B cell (primary cell): ENCODE measurements at regions not wholly inside any gene's neighbourhood (a gene's known extent, or its start where the extent isn't known, plus 50 kb on each side); places are given as distances from the start of the nearest gene placed in this dataset.

Experiments used
- ATAC-seq: fragments of 200-7000 bp; cut with Tn5 transposase; one replicate; pipeline ENCODE4 v1.10.0; 2021; ENCODE audit warnings: low read depth, mild to moderate bottlenecking, moderate number of reproducible peaks, moderate library complexity
- CTCF ChIA-PET: fragments of 350-600 bp; sonication (Branson Sonifier 250); formaldehyde crosslinking; loops from one replicate; lab custom pipeline; 2021; ENCODE audit warnings: antibody characterized with exemption, inconsistent platforms; lab: Charles Lee
- POLR2A ChIA-PET: fragments of 350-600 bp; sonication (Branson Sonifier 250); formaldehyde crosslinking; loops from one replicate; lab custom pipeline; 2021; ENCODE audit warnings: antibody characterized with exemption; lab: Charles Lee
- DNase-seq: peaks from one replicate; pipeline ENCODE4 v3.0.0; 2013
- H2AFZ ChIP-seq: 2 replicates; pipeline ENCODE4 v1.6.1; 2012; ENCODE audit warnings: mild to moderate bottlenecking, low read depth, low read length; ENCODE audit not compliant: insufficient read depth, poor library complexity, severe bottlenecking
- H3K27ac ChIP-seq, 2 donors: 1 replicate in 1 of 2; 2 replicates in 1 of 2; pipeline ENCODE4 v1.5.1; 2012 to 2013; ENCODE audit warnings: low read length in 2 of 2, mild to moderate bottlenecking in 2 of 2, moderate library complexity in 1 of 2
- H3K27me3 ChIP-seq, 4 experiments: fragments of 200-600 bp in 1 of 4; sonication (generic) in 1 of 4; replicated peaks in 1 of 4; 1 replicate in 2 of 4; 2 replicates in 2 of 4; pipeline versions ENCODE4 v1.6.1 to v1.7.0; 2013 to 2016; ENCODE audit warnings: low read length in 3 of 4, mild to moderate bottlenecking in 2 of 4, mixed read lengths in 1 of 4, moderate library complexity in 1 of 4; ENCODE audit not compliant: insufficient read depth in 4 of 4, control insufficient read depth in 3 of 4; ENCODE audit errors: control extremely low read depth in 1 of 4
- H3K36me3 ChIP-seq, 2 experiments: replicated peaks in 1 of 2; 1 replicate in 1 of 2; 2 replicates in 1 of 2; pipeline versions ENCODE4 v1.6.1 to v1.7.1; 2013; ENCODE audit warnings: low read length in 1 of 2; ENCODE audit not compliant: insufficient read depth in 2 of 2, control insufficient read depth in 1 of 2; ENCODE audit errors: control extremely low read depth in 1 of 2, extremely low read depth in 1 of 2
- H3K4me1 ChIP-seq, 2 donors: fragments of 200-600 bp in 1 of 2; sonication (generic) in 1 of 2; 1 replicate in 1 of 2; 2 replicates in 1 of 2; pipeline versions ENCODE4 v1.5.1 to v1.6.1; 2013 to 2017; ENCODE audit warnings: low read length in 2 of 2; ENCODE audit not compliant: control insufficient read depth in 2 of 2, insufficient read depth in 2 of 2
- H3K4me2 ChIP-seq: replicated peaks from 2 replicates; pipeline ENCODE3; 2012; ENCODE audit warnings: mild to moderate bottlenecking, low read depth, low read length; ENCODE audit not compliant: poor library complexity, severe bottlenecking
- H3K4me3 ChIP-seq, 5 experiments: fragments of 200-600 bp in 1 of 5; sonication (generic) in 1 of 5; 1 replicate in 3 of 5; 2 replicates in 2 of 5; pipeline versions ENCODE4 v1.5.1 to v1.7.0; 2011 to 2016; ENCODE audit warnings: low read length in 4 of 5, mild to moderate bottlenecking in 4 of 5, low read depth in 2 of 5, control low read depth in 1 of 5, moderate library complexity in 1 of 5; ENCODE audit not compliant: insufficient read depth in 1 of 5; ENCODE audit errors: control extremely low read depth in 1 of 5, extremely low read depth in 1 of 5
- H3K79me2 ChIP-seq: fragments of 200-600 bp; sonication (generic); one replicate; pipeline ENCODE4 v1.6.0; 2016; ENCODE audit warnings: low read length; ENCODE audit not compliant: control insufficient read depth, insufficient read depth
- H3K9ac ChIP-seq: fragments of 200-600 bp; sonication (generic); 2 replicates; pipeline ENCODE4 v1.6.1; 2017; ENCODE audit warnings: mild to moderate bottlenecking, low read length, moderate library complexity
- H3K9me3 ChIP-seq, 3 donors: one replicate each; pipeline versions ENCODE4 v1.6.1 to v1.7.1; 2013; ENCODE audit warnings: low read length in 2 of 3; ENCODE audit not compliant: control insufficient read depth in 2 of 3, insufficient read depth in 1 of 3; ENCODE audit errors: control extremely low read depth in 1 of 3
- H4K20me1 ChIP-seq: 2 replicates; pipeline ENCODE4 v1.6.0; 2012; ENCODE audit warnings: mild to moderate bottlenecking, low read length; ENCODE audit not compliant: insufficient read depth, control insufficient read depth, poor library complexity, severe bottlenecking
- H3K27ac Mint-ChIP-seq: one replicate; pipeline ENCODE4 v1.8.0; 2021; ENCODE audit warnings: mixed read lengths
- H3K27me3 Mint-ChIP-seq: one replicate; pipeline ENCODE4 v1.8.0; 2021; ENCODE audit warnings: mixed read lengths
- H3K4me1 Mint-ChIP-seq: one replicate; pipeline ENCODE4 v1.8.0; 2021; ENCODE audit warnings: mixed read lengths
- H3K4me3 Mint-ChIP-seq: one replicate; pipeline ENCODE4 v1.8.0; 2021; ENCODE audit warnings: mixed read lengths
- H3K9me3 Mint-ChIP-seq: one replicate; pipeline ENCODE4 v1.8.0; 2022; ENCODE audit warnings: mixed read lengths; ENCODE audit not compliant: insufficient read depth
- EZH2 ChIP-seq: IDR thresholded peaks from 2 replicates; pipeline ENCODE4 v1.6.1; 2012; ENCODE audit warnings: borderline replicate concordance, low read depth, mild to moderate bottlenecking, moderate library complexity, low read length; ENCODE audit not compliant: insufficient read depth, poor library complexity, severe bottlenecking
- WGBS: methylation state at CpG from one replicate; pipeline ENCODE4 v1.1.5; 2013; ENCODE audit warnings: missing lambda C conversion rate; ENCODE audit not compliant: insufficient coverage; 5-methylcytosine and 5-hydroxymethylcytosine counted together
- intact Hi-C: fragments of 100-400 bp; cut with micrococcal nuclease; formaldehyde crosslinking; loops from one replicate; pipeline ENCODE4 v1.10.0; 2022
- TF ChIP-seq, protein P1 (sequence below): fragments of 200-600 bp; IDR thresholded peaks from one replicate; pipeline ENCODE4 v1.8.0; 2022; ENCODE audit warnings: antibody characterized with exemption, mild to moderate bottlenecking

- no peaks in the 10 kb centered on the region for H3K4me1 ChIP-seq
- ATAC-seq = no peak
- Mint-ChIP-seq H3K27me3 (no peaks in the 10 kb centered on the region), H3K9me3 (peaks cover 5% of the 10 kb centered on the region), H3K4me1 (no peaks in the 10 kb centered on the region), H3K4me3 (no peak overlapping the region), H3K27ac (no peak overlapping the region)
- no peak overlapping the region for H3K4me2 ChIP-seq
- no peak overlapping the region for H3K27ac ChIP-seq
- H3K36me3 ChIP-seq = no peaks in the 10 kb centered on the region
- no peaks in the 10 kb centered on the region for H4K20me1 ChIP-seq
- no peak for TF ChIP-seq EZH2
- TF ChIP-seq, protein P1, sequence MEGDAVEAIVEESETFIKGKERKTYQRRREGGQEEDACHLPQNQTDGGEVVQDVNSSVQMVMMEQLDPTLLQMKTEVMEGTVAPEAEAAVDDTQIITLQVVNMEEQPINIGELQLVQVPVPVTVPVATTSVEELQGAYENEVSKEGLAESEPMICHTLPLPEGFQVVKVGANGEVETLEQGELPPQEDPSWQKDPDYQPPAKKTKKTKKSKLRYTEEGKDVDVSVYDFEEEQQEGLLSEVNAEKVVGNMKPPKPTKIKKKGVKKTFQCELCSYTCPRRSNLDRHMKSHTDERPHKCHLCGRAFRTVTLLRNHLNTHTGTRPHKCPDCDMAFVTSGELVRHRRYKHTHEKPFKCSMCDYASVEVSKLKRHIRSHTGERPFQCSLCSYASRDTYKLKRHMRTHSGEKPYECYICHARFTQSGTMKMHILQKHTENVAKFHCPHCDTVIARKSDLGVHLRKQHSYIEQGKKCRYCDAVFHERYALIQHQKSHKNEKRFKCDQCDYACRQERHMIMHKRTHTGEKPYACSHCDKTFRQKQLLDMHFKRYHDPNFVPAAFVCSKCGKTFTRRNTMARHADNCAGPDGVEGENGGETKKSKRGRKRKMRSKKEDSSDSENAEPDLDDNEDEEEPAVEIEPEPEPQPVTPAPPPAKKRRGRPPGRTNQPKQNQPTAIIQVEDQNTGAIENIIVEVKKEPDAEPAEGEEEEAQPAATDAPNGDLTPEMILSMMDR = no peak
- H3K9ac ChIP-seq = no peak overlapping the region
- H3K79me2 ChIP-seq = no peaks in the 10 kb centered on the region
- WGBS = 49% methylated on average over 8 of the region's 10 CpGs
- DNase-seq = no peak
- peaks cover 0 to 14% (median 0%) of the 10 kb centered on the region in 3 donors for H3K9me3 ChIP-seq
- intact Hi-C loops = no loop called here
- POLR2A ChIA-PET = no interaction called here
- H3K4me3 ChIP-seq = no peak overlapping the region
- H3K27me3 ChIP-seq = no peaks in the 10 kb centered on the region
- CTCF ChIA-PET = no interaction called here
- H2AFZ ChIP-seq = no peak overlapping the region
Measured at GRCh38 chr20:61031101-61031830, 220.8 kb upstream of the CDH4 start.

DNA sequence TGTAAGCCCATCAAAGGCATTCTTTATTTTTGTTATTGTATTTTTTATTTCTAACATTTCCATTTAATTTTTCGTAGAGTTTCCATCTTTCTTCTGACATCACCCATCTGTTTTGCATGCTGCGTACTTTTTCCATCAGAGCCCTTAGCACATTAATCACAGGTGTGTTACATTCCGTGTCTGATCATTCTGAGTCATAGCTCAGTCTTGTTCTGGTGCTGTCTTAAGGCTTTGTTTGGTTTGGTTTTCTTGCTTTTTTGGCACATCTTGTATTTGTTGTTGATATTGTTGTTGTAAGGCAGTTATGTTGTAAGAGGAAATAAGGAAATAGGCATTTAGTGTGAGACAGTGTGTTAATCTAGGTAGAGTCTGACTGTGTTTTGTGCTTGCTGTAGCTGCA is 214.6 kb upstream of the CDH4 start:
- POLR2A ChIA-PET = no interaction called here
- intact Hi-C loops = no loop called here
- no peaks in the 10 kb centered on the region for H3K4me1 Mint-ChIP-seq
- no peaks in the 10 kb centered on the region for H3K36me3 ChIP-seq
- H3K4me3 Mint-ChIP-seq = no peak overlapping the region
- no peak overlapping the region for H3K4me2 ChIP-seq
- WGBS = 87% methylated on average over 3 of the region's 3 CpGs
- no peak for ATAC-seq
- no peak for DNase-seq
- CTCF ChIA-PET = no interaction called here
- peaks cover 0 to 17% (median 0%) of the 10 kb centered on the region in 3 donors for H3K9me3 ChIP-seq
- H3K27me3 ChIP-seq = no peaks in the 10 kb centered on the region
- no peaks in the 10 kb centered on the region for H3K27me3 Mint-ChIP-seq
- no peaks in the 10 kb centered on the region for H3K4me1 ChIP-seq
- TF ChIP-seq, protein P1 = no peak
- no peak for TF ChIP-seq EZH2
- no peaks in the 10 kb centered on the region for H3K79me2 ChIP-seq
- H2AFZ ChIP-seq = no peak overlapping the region
- no peak overlapping the region for H3K27ac Mint-ChIP-seq
- H4K20me1 ChIP-seq = no peaks in the 10 kb centered on the region
- no peak overlapping the region for H3K9ac ChIP-seq
- no peak overlapping the region for H3K27ac ChIP-seq
- H3K9me3 Mint-ChIP-seq = peaks cover 3% of the 10 kb centered on the region
- no peak overlapping the region for H3K4me3 ChIP-seq
